OCI-LY3 (cell line): ENCODE measurements at regions not wholly inside any gene's neighbourhood (a gene's known extent, or its start where the extent isn't known, plus 50 kb on each side); places are given as distances from the start of the nearest gene placed in this dataset.

Experiments
- H2AFZ ChIP-seq: fragments of 200-600, 300-600 bp; shearing (Covaris generic); 2 replicates; pipeline ENCODE4 v1.6.0; 2014; ENCODE audit warnings: antibody characterized with exemption, low read depth, low read length
- H3K27ac ChIP-seq: fragments of 200-600, 300-600 bp; sonication (generic); 2 replicates; pipeline ENCODE4 v1.5.1; 2014; ENCODE audit warnings: mild to moderate bottlenecking, low read length, moderate library complexity, mixed read lengths
- H3K27me3 ChIP-seq: fragments of 200-600, 300-600 bp; sonication (generic); 2 replicates; pipeline ENCODE4 v1.6.1; 2014; ENCODE audit warnings: low read depth, low read length, mixed read lengths
- H3K36me3 ChIP-seq: fragments of 200-600, 300-600 bp; sonication (generic); replicated peaks from 2 replicates; pipeline ENCODE3; 2014; ENCODE audit warnings: low read depth, low read length, mixed read lengths
- H3K4me1 ChIP-seq: fragments of 300-600, 200-600 bp; sonication (generic); 2 replicates; pipeline ENCODE4 v1.6.1; 2014; ENCODE audit warnings: low read length, mixed read lengths
- H3K4me2 ChIP-seq: fragments of 200-600, 300-600 bp; sonication (generic); 2 replicates; pipeline ENCODE4 v1.6.1; 2014; ENCODE audit warnings: low read length, mixed read lengths
- H3K4me3 ChIP-seq: fragments of 300-600, 200-600 bp; sonication (generic); 2 replicates; pipeline ENCODE4 v1.5.1; 2014; ENCODE audit warnings: antibody characterized with exemption, mild to moderate bottlenecking, low read length, moderate library complexity
- H3K79me2 ChIP-seq: fragments of 300-600, 200-600 bp; shearing (Covaris generic); 2 replicates; pipeline ENCODE4 v1.6.1; 2014; ENCODE audit warnings: mild to moderate bottlenecking, low read length, mixed read lengths
- H3K9ac ChIP-seq: fragments of 300-600, 200-600 bp; shearing (Covaris generic); 2 replicates; pipeline ENCODE4 v1.6.0; 2014; ENCODE audit warnings: mild to moderate bottlenecking, low read length, moderate library complexity
- H3K9me3 ChIP-seq: fragments of 200-600, 300-600 bp; shearing (Covaris generic); 2 replicates; pipeline ENCODE4 v1.6.1; 2014; ENCODE audit warnings: low read length, mixed read lengths; ENCODE audit not compliant: insufficient read depth
- H4K20me1 ChIP-seq: fragments of 200-600, 300-600 bp; sonication (generic); 2 replicates; pipeline ENCODE4 v1.6.1; 2016; ENCODE audit warnings: low read length, mixed read lengths; ENCODE audit not compliant: insufficient read depth
- EZH2phosphoT487 ChIP-seq: fragments of 200-600 bp; shearing (Covaris generic); IDR thresholded peaks from 2 replicates; pipeline ENCODE4 v1.6.1; 2018; ENCODE audit warnings: antibody characterized with exemption, mixed run types, low read depth
- TF ChIP-seq, protein P1 (sequence below): fragments of 200-600, 300-600 bp; sonication (generic); IDR thresholded peaks from 2 replicates; pipeline ENCODE4 v1.5.1; 2014; ENCODE audit warnings: antibody characterized with exemption, low read length, low read depth

DNA sequence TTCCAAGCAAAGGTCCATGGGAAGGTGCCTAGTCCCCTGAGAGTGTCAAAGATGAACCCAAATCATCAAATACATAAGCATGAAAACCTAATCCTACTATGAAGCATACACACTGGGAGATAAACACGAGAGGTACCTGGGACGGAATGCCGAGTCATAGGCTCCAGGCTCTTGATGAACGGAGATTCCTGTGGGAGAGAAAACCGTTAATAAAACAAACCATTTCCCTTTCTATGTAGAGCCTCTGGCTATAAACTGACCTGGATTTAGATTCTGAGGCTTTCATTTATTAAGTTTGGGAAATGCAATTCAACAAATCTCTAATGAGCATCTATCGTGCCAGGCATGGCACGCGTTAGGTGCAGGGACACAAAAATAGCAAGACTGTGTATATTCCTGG lies 206.4 kb upstream of the IL12B start:
- Histone ChIP-seq H3K4me2 (no peak overlapping the region), H3K36me3 (peaks cover 13% of the 10 kb centered on the region), H3K4me3 (no peak overlapping the region), H3K4me1 (0 out of 2 replicates have a peak, but pooled peaks cover 3% of the 10 kb centered on the region), H4K20me1 (no peaks in the 10 kb centered on the region), H2AFZ (no peak overlapping the region), H3K9ac (no peak overlapping the region), H3K9me3 (no peaks in the 10 kb centered on the region), H3K79me2 (no peaks in the 10 kb centered on the region), H3K27ac (no peak overlapping the region), H3K27me3 (no peaks in the 10 kb centered on the region)
- TF ChIP-seq EZH2phosphoT487, result no peak
- TF ChIP-seq, protein P1, sequence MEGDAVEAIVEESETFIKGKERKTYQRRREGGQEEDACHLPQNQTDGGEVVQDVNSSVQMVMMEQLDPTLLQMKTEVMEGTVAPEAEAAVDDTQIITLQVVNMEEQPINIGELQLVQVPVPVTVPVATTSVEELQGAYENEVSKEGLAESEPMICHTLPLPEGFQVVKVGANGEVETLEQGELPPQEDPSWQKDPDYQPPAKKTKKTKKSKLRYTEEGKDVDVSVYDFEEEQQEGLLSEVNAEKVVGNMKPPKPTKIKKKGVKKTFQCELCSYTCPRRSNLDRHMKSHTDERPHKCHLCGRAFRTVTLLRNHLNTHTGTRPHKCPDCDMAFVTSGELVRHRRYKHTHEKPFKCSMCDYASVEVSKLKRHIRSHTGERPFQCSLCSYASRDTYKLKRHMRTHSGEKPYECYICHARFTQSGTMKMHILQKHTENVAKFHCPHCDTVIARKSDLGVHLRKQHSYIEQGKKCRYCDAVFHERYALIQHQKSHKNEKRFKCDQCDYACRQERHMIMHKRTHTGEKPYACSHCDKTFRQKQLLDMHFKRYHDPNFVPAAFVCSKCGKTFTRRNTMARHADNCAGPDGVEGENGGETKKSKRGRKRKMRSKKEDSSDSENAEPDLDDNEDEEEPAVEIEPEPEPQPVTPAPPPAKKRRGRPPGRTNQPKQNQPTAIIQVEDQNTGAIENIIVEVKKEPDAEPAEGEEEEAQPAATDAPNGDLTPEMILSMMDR, result no peak

GRCh38 chr5:159539678-159540077 lies 209.4 kb upstream of the IL12B start:
- Histone ChIP-seq H3K27me3 (no peaks in the 10 kb centered on the region), H3K36me3 (no peaks in the 10 kb centered on the region), H3K79me2 (no peaks in the 10 kb centered on the region), H3K9ac (no peak overlapping the region), H2AFZ (no peak overlapping the region), H3K27ac (no peak overlapping the region), H3K4me3 (no peak overlapping the region), H3K4me1 (peaks cover 6% of the 10 kb centered on the region; the same call in 1 of the 2 replicates), H3K4me2 (no peak overlapping the region), H3K9me3 (no peaks in the 10 kb centered on the region), H4K20me1 (no peaks in the 10 kb centered on the region)
- TF ChIP-seq, protein P1, result no peak
- no peak for TF ChIP-seq EZH2phosphoT487

DNA sequence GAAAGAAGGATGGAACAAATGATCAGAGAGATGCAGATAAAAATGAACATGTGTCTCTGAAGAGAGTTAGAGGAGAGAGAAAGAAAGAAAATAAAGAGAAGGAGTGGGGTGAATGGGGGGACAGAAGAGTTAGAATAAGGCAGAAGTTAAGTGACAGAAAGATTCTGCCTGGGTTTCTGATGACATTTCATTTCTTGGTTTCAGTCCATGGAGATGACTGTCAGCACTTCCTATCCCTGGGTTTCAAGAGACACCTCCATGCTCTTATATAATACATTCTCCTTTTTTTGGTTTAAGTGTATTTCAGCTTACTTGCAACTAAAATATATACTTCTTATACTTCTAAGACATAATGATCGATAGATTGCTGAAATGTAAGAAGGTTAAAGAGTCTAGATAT lies 213.0 kb upstream of the IL12B start:
- Histone ChIP-seq H3K27ac (no peak overlapping the region), H3K4me3 (no peak overlapping the region), H3K79me2 (no peaks in the 10 kb centered on the region), H3K9me3 (no peaks in the 10 kb centered on the region), H3K9ac (no peak overlapping the region), H3K36me3 (peaks cover 26% of the 10 kb centered on the region), H3K4me1 (peaks cover 6% of the 10 kb centered on the region; the same call in 1 of the 2 replicates), H3K27me3 (no peaks in the 10 kb centered on the region), H4K20me1 (no peaks in the 10 kb centered on the region), H3K4me2 (no peak overlapping the region), H2AFZ (no peak overlapping the region)
- TF ChIP-seq, protein P1, result no peak
- no peak for TF ChIP-seq EZH2phosphoT487

DNA sequence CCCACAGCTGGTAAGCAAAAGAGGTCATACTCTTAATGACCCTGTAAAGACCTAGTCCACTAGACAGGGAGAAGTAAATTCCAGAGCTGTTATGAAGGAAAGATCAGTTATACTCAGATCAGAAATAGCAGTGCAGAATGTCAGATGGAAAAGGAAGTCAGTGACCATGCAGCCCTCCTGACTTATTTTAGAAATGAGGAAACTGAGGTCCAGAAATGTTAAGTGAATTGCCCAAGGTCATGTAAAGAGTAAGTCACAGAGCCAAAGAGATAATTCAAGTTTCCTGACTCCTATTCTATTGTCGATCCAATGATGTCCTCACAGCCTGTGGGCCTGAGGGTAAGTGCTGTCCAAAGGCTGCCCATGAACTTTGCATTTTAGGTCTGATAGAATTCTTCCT lies 214.9 kb upstream of the IL12B start:
- H3K9me3 ChIP-seq, result no peaks in the 10 kb centered on the region
- TF ChIP-seq EZH2phosphoT487, result no peak
- TF ChIP-seq, protein P1, result no peak
- no peak overlapping the region for H3K4me3 ChIP-seq
- H3K9ac ChIP-seq, result no peak overlapping the region
- H2AFZ ChIP-seq, result no peak overlapping the region
- H3K4me2 ChIP-seq, result no peak overlapping the region
- peaks cover 3% of the 10 kb centered on the region; the same call in 1 of the 2 replicates for H3K4me1 ChIP-seq
- no peaks in the 10 kb centered on the region for H3K27me3 ChIP-seq
- H3K79me2 ChIP-seq, result no peaks in the 10 kb centered on the region
- no peaks in the 10 kb centered on the region for H4K20me1 ChIP-seq
- no peak overlapping the region for H3K27ac ChIP-seq
- H3K36me3 ChIP-seq, result peaks cover 26% of the 10 kb centered on the region
